Right forelimb (tissue), 1 donor: ENCODE measurements at regions not wholly inside any gene's neighbourhood (a gene's known extent, or its start where the extent isn't known, plus 50 kb on each side); places are given as distances from the start of the nearest gene placed in this dataset.

Source experiments
- DNase-seq: peaks from one replicate; pipeline ENCODE4 v3.0.0-alpha.2; 2018

DNA sequence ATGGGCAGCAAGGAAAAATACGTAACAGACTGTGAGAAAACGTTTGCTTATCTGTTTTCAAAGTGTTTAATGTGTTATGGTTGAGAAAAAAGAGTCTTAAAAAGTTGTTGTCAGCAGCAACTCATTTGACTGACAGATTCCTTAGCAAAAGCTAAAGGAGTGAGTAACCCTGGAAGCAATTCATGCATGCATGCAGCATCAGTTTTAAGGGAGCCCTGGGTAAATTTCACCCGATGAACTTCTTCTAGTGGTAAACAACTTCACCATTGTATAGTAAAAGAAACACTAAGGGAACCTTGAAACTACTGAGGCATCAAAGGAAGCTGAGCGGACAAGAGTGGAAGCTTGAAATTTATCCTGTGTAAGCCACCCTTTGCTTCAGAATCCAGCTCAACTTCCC lies 583.2 kb upstream of the INTU start:
- no peak for DNase-seq

DNA sequence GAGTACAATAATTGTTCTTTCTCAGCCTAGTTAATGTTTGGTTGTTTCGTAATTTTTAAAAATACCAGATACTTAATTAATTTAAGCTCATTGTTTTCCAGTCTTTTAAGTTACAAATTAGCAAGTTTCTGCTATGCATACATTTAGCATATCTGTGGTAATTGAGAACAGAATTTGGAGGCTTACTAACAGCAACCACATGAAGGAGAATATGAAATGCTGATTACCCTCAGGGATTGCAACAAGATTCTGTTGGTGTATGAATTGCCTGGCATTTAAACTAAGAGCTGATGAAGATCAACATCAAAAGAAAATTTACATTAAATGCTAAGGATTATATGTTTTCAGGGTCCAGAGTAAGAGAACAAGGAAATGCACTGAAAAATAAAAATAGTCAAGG lies 580.0 kb upstream of the INTU start:
- no peak for DNase-seq

DNA sequence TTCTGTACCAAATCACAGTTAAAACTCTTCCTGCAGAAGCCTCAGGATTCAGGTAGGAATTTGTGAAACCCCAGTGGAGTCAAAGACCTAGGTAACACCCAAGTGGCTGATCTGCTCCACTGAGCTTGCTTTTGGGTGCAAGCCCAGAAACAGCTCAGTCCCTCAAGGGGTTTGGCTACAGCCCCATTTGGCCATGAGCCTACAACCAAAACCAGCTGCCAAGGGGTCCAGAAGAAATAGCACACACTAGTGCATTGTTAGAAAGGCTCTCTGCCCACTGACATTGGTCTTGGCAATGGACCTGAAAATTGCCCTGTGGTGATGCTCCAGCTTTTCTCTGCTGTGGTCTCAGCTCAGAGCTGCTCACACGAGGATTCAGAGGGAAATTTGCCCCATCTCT lies 577.4 kb upstream of the INTU start:
- no peak for DNase-seq

DNA sequence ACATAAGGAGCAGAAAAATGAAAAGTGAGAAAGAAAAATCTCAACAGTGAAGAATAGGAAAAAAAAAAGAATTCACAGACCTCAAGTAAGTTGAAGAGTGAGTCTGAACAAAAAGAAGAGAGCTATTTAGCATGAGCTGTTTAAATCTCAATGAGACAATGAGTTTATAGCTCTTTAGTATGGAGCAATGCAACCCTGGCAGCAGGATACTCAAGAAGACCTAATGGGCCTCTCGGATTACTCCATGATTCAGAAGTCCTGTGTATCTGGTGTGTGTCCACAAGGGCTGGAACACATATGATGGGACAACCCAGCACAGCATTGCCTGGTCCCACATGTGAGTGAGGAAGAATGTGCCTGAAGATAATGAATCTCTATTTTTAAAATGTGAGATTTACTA lies 563.1 kb upstream of the INTU start:
- no peak for DNase-seq

DNA sequence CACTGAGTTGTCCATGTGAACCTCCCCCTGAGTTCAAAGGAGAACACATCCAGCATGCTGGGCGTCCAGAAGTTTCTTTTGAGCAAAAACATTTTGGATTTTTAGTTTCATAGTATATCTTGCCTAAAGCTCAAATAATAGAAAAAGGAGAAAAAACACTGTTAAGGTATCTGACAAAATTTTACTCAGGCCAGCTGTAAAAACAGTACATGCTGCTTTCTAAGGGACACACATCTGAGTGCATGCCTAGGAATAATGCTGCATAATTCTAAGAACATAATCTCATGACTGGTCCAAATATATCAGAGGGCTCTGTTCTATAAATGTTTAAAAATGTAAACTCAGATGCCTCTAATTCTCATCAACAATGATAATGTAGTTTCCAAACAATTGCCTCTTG lies 561.3 kb upstream of the INTU start:
- DNase-seq = no peak

DNA sequence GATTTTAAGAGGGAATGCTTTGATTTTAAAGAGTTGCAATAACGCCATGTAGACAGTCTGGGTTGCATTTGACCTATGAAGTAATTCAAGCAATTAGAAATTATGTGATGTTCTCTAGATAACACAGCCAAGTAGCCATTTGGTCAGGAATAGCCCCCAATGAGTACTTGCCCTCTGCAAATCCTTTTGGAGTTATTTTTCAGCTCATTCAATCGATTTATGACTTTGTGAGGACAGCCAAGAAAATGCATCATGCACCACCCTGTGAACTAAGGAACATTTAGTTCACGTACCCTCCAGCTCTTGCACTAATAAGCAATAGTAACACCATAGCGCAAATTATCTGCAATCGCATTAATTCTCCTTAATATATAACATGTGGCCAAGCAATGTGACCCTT lies 552.6 kb upstream of the INTU start:
- DNase-seq = no peak

DNA sequence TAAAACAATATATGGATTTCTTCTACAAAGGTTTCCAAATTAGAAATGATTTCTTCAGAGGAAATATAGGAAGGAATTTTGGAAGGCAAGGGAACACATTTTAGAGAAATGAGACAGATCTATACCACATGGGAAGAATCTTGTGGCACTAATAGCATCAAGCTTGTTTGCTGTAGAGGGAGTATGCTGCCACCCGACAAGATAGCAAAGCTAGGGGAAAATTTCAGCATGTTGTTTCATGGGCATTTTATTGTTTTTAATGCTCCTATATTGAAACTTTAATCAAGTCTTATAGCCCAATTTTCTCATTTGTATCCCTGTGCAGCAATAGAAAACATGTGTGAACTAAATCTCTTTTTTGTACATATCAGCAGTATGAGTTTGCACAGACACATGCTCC lies 551.7 kb upstream of the INTU start:
- no peak for DNase-seq

DNA sequence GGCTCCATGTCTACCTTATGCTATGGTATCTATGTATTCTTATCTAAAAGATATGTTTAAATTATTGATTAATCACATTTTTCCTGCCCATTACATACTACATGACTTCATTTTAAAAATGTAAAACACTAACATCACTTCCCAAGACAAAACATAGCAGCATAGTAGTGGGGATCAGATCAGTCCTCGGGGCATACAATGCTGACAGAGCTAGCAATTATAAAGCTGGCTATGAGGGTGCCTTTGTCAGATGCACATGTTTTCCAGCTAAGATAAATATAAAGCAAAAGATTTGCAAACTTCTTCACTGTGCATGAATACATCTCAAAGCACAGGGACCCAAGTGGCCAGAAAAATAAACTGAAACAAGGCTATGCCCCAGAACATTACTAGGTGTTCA lies 549.8 kb upstream of the INTU start:
- DNase-seq = no peak

DNA sequence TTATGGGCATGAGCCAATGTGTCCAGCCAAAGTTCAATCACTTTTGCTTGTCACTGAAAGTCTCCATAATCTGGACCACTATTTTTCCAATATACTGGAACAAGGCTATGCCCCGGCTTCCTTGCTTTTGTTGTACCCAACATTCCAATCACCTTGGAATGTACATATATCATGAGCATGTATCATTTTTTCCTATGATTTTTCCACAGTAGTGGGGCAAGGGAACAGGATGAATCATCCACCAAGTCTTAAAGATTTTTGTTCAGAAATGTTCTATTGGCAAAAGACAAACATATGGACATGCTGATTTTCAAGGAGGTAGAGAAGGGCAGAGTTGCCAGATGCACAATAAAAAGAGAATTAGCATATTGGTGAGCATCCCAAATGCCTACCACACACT lies 548.1 kb upstream of the INTU start:
- no peak for DNase-seq

DNA sequence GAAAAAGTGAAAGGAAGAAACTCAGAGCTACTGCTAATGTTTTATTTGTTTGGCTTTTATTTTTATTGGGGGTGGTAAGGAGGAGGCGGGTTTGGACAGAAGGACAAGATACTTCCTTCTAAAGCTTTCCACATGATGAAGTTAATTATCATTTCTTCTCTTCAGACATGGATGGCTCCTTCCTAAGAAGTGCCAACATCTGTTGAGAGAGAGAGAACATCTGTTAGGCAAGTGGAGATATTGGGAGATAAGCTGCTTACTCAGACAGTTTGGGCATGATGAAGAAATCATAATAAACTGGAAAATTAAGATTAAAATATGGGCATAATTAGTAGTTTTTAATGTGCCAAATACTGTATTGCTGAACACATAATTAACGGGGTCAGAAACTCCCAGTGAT lies 535.7 kb upstream of the INTU start:
- no peak for DNase-seq

DNA sequence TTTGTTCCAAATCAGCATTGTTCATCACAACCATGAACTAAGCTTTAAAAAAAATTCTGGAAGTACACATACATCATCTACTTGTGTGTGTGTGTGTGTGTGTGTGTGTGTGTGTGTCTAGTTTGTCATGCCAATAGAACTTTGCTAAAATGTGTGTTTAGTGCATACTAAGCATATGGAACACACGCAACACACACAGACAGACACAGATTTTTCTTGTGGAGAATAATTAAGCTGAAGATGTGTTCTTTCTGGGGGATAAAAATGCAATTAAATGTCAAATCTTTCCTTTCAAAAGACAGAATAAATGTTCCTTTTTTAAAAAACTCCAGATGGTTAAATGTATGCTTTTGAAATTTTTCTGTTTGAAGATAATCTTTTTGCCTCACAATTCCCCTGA lies 530.4 kb upstream of the INTU start:
- DNase-seq = no peak

DNA sequence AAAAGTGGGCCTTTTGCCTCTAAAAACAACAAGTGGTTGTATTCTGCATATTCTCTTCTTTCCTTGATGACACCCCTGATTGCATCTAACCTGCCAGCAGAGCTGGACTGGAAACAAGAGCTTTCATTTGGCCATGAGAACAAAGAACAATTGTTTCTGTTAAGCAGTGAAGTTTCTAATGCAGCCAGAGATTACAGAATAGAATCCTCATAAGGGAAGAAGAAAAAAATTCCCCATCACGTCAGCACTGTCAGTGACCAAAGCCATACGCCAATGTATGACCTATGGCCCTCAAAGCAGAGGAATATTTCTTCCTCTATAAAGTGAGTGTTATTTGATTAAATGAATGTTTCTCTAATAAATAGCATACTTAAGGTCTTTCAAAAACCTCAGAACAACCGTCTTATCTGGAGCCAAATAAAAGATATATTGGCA lies 529.1 kb upstream of the INTU start:
- no peak for DNase-seq

DNA sequence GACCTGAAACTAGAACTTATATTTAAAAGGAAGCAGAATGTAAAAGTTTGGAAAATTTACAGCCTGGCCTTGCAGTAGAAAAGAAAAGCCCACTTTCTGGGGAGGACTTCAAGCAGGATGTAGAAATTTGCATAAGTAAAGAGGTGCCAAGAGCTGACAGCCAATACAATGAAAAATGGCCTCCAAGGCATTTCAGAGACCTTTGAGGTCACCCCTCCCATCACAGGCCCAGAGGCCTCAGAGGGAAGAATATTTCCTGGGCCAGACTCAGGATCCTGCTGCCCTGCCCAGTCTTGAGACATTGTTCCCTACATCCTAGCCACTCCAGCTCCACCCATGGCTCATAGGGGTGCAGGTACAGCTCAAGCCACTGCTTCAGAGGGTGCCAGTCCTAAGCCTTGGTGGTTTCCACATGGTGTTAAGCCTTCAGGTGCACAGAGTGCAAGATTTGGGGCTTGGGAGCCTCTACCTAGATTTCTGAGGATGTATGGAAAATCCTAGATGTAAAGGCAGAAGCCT lies 518.9 kb upstream of the INTU start:
- DNase-seq = no peak

DNA sequence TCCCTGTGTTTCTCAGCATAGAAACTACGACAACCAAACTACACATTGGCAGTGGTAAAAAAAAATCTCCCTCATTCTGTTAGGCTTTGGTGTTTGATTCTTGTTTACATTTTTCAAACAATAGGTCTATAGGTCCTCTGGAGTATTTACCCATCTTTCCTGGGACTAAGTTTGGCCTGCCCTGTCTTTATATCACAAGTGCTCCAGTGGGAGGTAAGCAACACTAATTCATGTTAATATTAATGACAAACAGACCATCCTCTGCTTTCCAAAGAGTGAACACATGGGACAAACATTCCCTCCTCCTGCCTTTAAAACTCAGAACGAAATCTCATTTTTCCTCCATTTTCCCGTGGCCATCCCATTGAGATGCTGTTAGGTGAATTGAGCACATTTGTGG lies 514.1 kb upstream of the INTU start:
- DNase-seq = no peak

DNA sequence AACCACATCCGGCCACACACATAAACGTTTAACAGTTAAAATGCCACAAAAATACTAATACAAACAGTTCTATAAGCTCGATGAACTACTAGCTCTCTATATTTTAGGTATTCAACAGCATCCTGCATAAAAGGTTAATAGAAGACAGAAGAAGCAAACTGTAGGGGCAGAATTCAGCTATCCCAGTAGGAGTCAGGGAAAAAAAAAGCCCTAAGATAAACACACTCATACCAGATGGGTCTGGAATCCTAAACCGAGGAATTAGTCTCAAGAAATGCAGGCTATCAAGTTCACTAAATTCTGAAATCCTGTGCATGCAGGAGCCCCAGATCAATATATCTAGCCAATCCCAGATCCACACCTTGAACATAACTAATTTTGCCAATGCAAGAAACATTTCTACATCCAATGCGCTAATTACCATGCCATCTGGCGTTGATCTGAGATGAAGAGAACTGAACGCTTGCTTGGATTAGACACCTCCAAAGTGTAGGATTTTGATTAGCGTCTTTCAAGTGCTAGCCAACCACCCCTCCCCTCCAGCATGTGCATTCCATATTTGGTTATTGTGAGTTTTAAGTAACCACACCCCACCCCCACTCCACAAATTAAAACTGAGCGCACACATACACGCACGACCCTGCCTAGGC lies 512.2 kb upstream of the INTU start:
- DNase-seq = no peak

DNA sequence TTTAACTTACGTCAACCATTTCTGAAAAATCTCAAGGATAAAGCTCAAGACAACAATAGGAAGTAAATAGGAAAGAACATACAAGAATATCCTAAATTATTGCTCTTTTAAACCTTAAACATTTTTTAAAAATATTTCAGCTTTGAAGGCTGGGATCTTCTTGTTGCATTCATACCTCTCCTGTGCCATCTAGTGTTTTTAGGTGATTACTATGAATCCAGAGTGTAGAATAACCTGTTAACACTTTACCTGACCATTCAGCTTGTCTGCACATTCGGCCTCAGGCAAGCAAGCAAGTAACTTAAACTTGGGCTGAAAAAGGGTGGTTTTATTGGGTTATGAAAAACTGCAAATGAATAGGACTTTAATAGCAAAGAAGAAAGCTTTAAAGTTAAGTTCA lies 507.8 kb upstream of the INTU start:
- DNase-seq = no peak

DNA sequence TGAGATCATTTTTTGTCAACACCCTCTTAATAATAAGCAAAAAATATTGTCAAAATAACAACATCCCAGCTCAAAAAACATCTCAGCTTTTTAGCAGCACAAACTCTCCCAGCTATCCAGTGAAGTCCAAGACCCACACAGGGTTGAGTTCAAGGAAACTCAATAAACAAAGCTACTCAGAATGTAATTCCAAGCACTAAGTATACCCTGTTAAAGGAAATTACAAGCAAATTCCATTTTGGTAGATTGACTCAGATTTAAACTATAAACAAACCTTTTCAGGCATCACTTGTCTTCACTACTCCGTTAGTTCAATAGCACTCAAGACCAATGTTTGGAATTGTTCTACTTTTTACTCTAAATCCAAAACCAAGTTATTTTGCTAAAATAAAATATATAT lies 506.0 kb upstream of the INTU start:
- DNase-seq = no peak

DNA sequence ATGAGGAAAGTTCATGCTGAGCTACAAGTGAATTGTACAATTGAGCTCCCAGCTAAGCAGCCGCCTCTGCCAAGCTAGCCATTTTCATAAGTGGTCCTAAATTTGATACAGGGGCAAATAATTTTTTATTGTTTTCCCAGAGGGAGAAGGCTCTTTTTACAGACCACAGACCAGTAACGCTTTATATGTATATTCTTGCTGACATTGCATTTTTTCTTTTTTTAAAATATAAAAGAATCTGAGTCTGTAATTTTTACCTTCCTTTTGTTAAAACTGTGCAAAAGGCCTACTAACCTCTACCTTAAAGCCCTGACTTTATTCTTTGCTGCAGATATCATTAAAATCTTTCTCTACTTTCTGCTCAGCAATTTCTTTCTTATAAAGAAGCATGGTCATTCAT lies 501.2 kb upstream of the INTU start:
- DNase-seq = no peak

DNA sequence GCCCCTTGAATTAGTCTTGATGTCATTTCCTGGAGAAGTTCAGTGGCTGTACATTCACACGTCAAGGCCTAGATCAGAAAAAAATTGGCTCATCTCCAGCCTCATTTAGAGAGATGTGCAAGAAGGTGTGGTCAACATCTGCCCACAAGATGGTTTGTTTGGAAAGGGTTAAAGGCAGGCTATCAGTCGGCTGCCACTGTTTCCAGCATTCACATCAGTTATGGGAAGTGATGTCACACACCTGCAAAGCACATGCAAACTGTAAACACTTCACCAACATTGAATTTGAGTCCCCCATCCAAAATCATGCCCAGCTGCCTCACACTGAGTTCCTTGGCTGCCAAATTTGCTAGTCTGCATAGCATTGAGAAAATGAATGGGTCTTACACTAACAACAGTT lies 498.3 kb upstream of the INTU start:
- no peak for DNase-seq

DNA sequence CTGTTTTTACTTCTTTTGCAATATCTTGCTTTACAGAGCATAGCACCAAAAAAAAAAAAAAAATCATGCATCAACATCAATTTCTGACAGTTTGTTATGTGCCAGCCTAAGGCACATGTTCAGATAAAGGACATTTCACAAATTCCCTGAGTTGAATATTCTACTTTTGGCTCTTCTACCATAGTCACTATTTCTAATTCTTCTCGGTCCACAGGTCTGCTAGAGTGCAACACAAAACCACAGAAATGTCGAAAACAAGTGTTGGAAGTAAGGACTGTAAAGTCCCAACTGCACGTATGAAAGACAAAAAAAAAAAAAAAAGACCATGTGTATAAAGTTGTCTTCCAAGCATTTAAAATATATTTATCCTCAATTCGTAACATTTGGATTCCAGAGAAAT lies 494.2 kb upstream of the INTU start:
- no peak for DNase-seq

DNA sequence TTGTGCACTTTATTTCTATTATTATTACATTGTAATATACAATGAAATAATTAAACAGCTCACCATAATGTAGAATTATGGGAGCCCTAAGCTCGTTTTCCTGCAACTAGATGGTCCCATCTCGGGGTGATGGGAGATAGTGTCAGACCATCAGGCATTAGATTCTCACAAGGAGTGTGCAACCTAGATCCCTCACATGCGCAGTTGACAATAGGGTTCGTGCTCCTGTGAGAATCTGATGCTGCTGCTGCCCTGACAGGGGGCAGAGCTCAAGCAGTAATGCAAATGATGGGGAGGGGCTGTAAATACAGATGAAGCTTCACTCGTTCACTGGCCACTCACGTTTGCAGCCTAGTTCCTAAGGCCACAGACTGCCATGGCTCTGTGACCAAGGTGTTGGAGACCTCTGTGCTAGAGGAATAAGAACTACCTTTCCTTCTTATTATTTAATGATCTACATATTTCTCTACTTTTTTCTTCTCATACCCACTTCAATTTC lies 492.9 kb upstream of the INTU start:
- no peak for DNase-seq

DNA sequence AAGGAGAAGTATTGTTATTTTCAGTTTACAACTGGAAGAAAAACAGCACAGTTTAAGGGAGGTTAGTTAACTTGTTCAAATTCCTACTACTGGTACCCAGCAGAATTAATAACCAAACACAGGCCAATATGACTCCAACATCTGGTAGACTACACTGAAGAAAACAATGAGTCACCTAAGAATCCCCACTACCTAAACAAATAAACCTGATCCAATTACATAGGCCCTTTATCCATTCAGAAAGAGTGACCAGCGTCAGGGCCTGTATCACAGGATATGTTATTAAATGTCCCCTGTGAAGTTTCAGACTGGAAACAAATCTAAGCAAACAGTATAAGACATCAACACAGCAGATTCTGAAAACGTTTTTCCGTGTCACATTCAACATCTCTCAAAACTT lies 492.5 kb upstream of the INTU start:
- DNase-seq = no peak

DNA sequence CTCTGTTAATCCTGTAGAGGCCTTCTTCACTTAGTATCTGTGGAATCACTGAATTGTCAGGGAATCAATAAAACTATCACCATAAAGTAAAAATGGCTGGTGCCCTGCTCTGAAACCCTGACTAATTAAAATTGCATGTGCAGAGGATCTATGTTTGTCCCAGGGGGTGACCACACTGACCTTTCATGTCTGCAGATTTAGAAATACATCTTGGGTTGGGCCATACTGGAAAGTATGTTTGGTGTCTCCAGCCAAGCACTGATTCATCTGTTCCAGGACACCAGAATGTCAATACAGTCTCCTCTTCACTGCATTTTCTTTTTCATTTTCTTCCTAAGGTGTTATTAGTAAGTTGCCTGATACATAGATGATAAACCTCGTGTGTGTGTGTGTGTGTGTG lies 490.9 kb upstream of the INTU start:
- no peak for DNase-seq

DNA sequence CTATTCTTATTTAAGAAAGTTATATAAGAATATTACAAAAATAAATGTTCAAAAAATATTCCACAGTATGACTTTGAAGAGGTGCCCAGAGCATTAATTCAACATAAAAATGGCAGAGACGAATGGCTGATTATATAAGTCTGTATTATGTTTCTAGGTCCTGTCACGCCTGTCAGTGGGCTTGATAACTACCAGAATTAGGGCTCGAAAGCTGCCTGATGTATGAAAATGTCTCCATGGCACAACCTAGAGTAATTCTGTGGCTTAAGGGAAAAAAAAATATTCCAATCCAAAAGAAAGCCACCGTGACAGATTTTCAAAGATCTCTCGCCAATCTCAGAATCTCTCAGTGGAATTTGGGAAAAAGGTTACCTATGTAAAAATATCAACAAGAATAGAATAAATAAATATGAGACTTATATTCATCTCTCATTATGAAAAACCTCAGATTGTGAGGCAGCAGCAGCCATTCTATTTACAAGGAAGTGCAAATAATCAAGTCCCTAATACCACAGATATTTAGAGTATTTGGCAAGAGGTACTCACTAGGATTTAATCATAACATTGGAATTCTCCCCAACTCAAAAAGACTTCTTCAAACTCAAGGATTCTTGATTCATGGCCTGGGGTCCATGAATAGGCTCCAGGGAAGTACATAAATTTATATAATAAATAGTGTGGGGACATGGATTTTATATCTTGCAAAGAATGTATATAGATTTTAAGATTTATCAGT lies 489.1 kb upstream of the INTU start:
- DNase-seq = no peak
